OCI-LY7 (cell line): ENCODE measurements at regions not wholly inside any gene's neighbourhood (a gene's known extent, or its start where the extent isn't known, plus 50 kb on each side); places are given as distances from the start of the nearest gene placed in this dataset.

Experiments
- EZH2phosphoT487 ChIP-seq: fragments of 200-600 bp; sonication (generic); IDR thresholded peaks from 2 replicates; pipeline ENCODE4 v1.6.1; 2018; ENCODE audit warnings: low read depth, borderline replicate concordance, mild to moderate bottlenecking, mixed run types, antibody characterized with exemption, low read length, moderate library complexity, mixed read lengths
- TF ChIP-seq, protein P1 (sequence below): fragments of 200-600 bp; sonication (generic); conservative IDR thresholded peaks from 2 replicates; pipeline ENCODE4 v1.5.1; 2014; ENCODE audit warnings: mild to moderate bottlenecking, antibody characterized with exemption, low read length, moderate library complexity, mixed read lengths

DNA sequence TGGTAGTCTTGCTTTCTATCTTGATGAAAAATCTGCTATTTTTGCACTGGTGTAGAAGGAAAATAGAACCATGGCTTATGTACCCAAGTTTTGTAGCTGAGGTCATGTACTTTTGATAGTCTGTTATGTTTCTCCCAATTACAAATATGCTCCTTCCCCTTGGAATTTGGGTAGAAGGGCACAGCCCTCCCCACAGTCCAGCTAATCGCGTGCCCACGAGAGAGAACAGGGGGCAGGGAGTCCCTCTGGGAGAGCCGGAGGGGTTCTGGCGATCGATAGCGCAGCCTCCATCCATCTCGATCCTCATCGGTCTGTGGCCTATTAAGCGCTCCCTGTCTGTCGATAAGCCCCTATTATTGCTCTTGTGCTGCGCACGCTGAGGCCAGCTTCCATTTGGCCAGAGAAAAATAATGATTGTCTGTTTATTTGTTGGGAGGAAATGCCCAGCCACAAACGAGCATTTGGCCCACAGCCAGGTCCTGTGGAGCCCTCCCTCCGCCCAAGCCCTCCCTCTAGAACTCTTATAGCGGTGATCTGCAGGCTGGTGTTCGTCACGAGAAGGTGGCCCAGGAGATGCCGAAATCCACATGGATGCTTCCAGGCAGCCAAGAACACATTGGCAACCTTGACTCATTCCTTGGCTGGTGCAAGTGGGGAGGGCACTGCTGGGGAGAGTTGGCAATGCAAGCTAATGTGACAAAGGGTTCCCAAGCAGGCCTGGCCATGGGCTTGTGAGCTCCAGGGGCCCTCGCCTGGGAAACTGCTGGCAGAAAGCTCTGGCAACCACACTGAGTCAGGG lies 134.7 kb upstream of the TNR start:
- TF ChIP-seq, protein P1, sequence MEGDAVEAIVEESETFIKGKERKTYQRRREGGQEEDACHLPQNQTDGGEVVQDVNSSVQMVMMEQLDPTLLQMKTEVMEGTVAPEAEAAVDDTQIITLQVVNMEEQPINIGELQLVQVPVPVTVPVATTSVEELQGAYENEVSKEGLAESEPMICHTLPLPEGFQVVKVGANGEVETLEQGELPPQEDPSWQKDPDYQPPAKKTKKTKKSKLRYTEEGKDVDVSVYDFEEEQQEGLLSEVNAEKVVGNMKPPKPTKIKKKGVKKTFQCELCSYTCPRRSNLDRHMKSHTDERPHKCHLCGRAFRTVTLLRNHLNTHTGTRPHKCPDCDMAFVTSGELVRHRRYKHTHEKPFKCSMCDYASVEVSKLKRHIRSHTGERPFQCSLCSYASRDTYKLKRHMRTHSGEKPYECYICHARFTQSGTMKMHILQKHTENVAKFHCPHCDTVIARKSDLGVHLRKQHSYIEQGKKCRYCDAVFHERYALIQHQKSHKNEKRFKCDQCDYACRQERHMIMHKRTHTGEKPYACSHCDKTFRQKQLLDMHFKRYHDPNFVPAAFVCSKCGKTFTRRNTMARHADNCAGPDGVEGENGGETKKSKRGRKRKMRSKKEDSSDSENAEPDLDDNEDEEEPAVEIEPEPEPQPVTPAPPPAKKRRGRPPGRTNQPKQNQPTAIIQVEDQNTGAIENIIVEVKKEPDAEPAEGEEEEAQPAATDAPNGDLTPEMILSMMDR: no peak
- TF ChIP-seq EZH2phosphoT487: no peak
